OCI-LY7 (cell line): ENCODE measurements at regions not wholly inside any gene's neighbourhood (a gene's known extent, or its start where the extent isn't known, plus 50 kb on each side); places are given as distances from the start of the nearest gene placed in this dataset.
"Not testable (repeated sequence)": the region's sequence is repeated elsewhere in the genome, so short reads cannot be mapped to it uniquely, and the experiment has no call there.

Experiments used
- BruUV-seq: library from RNA; stranded (reverse); fragments of 400-500 nt; replicated peaks from 2 replicates; lab custom pipeline; 2021; lab: Mats Ljungman, UMichigan
- CTCF ChIA-PET: fragments of 300-600 bp; sonication (Branson Sonifier 250); formaldehyde crosslinking; loops from one replicate; lab custom pipeline; 2022; ENCODE audit warnings: antibody characterized with exemption; ENCODE audit not compliant: unreplicated experiment; lab: Charles Lee
- POLR2A ChIA-PET: fragments of 300-600 bp; sonication (Branson Sonifier 250); formaldehyde crosslinking; loops from one replicate; lab custom pipeline; 2022; ENCODE audit warnings: antibody characterized with exemption; lab: Charles Lee
- DNase-seq: peaks from one replicate; pipeline ENCODE4 v3.0.0-alpha.2; 2015; ENCODE audit warnings: low spot score
- H2AFZ ChIP-seq: fragments of 200-600 bp; sonication (generic), shearing (Covaris generic); 2 replicates; pipeline ENCODE4 v1.6.1; 2014; ENCODE audit warnings: mild to moderate bottlenecking, antibody characterized with exemption, low read length, moderate library complexity
- H3K27ac ChIP-seq: fragments of 200-600 bp; sonication (generic); 2 replicates; pipeline ENCODE4 v1.5.1; 2014; ENCODE audit warnings: mixed run types, low read depth, mild to moderate bottlenecking, moderate library complexity, low read length, inconsistent platforms; ENCODE audit not compliant: poor library complexity, severe bottlenecking
- H3K36me3 ChIP-seq: fragments of 200-600 bp; sonication (generic); 2 replicates; pipeline ENCODE4 v1.6.1; 2014; ENCODE audit warnings: mild to moderate bottlenecking, antibody characterized with exemption, low read length, moderate library complexity, mixed read lengths; ENCODE audit not compliant: insufficient read depth
- H3K4me1 ChIP-seq: fragments of 200-600 bp; sonication (generic); 2 replicates; pipeline ENCODE4 v1.5.1; 2014; ENCODE audit warnings: mild to moderate bottlenecking, low read length; ENCODE audit not compliant: insufficient read depth, poor library complexity, severe bottlenecking
- H3K4me2 ChIP-seq: fragments of 200-600 bp; sonication (generic); 2 replicates; pipeline ENCODE4 v1.6.1; 2014; ENCODE audit warnings: mild to moderate bottlenecking, low read length
- H3K4me3 ChIP-seq: fragments of 200-600 bp; sonication (generic); 2 replicates; pipeline ENCODE4 v1.5.1; 2014; ENCODE audit warnings: mild to moderate bottlenecking, low read depth, low read length; ENCODE audit not compliant: poor library complexity, severe bottlenecking
- H3K79me2 ChIP-seq: fragments of 200-600 bp; sonication (generic); 2 replicates; pipeline ENCODE4 v1.6.1; 2016; ENCODE audit warnings: low read depth, mild to moderate bottlenecking, low read length, moderate library complexity, mixed read lengths; ENCODE audit not compliant: insufficient read depth
- H3K9me2 ChIP-seq: fragments of 200-600 bp; sonication (generic); 2 replicates; pipeline ENCODE4 v1.6.1; 2016; ENCODE audit warnings: mild to moderate bottlenecking, low read length, mixed read lengths; ENCODE audit not compliant: insufficient read depth
- H3K9me3 ChIP-seq: fragments of 200-600 bp; sonication (generic); 2 replicates; pipeline ENCODE4 v1.6.1; 2014; ENCODE audit warnings: mild to moderate bottlenecking, mixed run types, low read length, mixed read lengths
- H4K20me1 ChIP-seq: fragments of 200-600 bp; sonication (generic); 2 replicates; pipeline ENCODE4 v1.6.1; 2014; ENCODE audit warnings: mild to moderate bottlenecking, antibody characterized with exemption, low read length, moderate library complexity, mixed read lengths; ENCODE audit not compliant: insufficient read depth
- EZH2phosphoT487 ChIP-seq: fragments of 200-600 bp; sonication (generic); IDR thresholded peaks from 2 replicates; pipeline ENCODE4 v1.6.1; 2018; ENCODE audit warnings: low read depth, borderline replicate concordance, mild to moderate bottlenecking, mixed run types, antibody characterized with exemption, low read length, moderate library complexity, mixed read lengths
- intact Hi-C: fragments of 100-400 bp; cut with micrococcal nuclease; formaldehyde crosslinking; loops from one replicate; pipeline ENCODE4 v1.10.0; 2022; ENCODE audit not compliant: unreplicated experiment
- TF ChIP-seq, protein P1 (sequence below): fragments of 200-600 bp; sonication (generic); conservative IDR thresholded peaks from 2 replicates; pipeline ENCODE4 v1.5.1; 2014; ENCODE audit warnings: mild to moderate bottlenecking, antibody characterized with exemption, low read length, moderate library complexity, mixed read lengths

DNA sequence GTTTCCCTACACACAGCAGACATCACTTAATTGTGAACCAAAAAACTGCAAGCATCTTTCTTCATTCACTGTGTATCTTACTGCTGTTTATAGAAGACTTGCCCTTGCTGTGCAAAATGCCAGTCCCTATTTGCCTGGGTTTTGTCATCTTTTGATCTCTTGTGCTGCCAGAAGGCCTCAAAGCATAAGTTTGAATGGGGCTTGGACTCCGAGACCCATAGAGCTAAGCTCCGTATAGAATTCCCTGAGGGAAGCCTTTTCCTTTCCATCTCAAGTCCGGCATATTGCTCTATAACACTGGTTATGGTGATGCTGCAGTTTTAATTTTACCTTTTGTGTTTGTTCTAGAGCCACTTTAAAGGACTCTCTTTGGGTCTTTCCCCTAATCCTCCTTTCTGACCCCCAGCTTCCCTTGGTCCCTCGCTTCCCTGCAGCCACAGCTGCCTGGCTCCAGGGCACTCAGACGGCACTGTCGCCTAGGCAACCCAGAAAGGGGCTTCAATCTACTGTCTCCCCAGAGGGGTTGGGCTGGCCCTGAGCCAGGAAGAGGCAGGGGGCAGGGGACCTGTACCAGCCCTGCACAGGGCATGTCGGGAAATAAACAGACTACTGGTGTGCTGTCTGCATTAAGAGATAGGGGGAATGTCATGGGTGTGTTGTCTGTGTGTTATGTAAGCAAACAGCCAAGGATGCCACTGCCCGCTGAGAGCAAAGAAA, 73.4 kb upstream of the MELK start:
- no TSS peak for BruUV-seq
- Histone ChIP-seq H3K9me3 (no peaks in the 10 kb centered on the region), H3K36me3 (no peaks in the 10 kb centered on the region), H4K20me1 (no peaks in the 10 kb centered on the region), H2AFZ (peak overlapping the region; percentile 92), H3K4me2 (peak overlapping the region; percentile 45), H3K79me2 (no peaks in the 10 kb centered on the region), H3K9me2 (no peaks in the 10 kb centered on the region), H3K4me3 (no peak overlapping the region), H3K27ac (no peak overlapping the region), H3K4me1 (peaks cover 28% of the 10 kb centered on the region)
- ChIA-PET POLR2A (interaction anchor here (0.5 kb wide), 1 partner anchor 233 kb away, joined by 3 read pairs; no protein-coding TSS in a partner anchor), CTCF (no interaction called here)
- no peak for TF ChIP-seq EZH2phosphoT487
- TF ChIP-seq, protein P1, sequence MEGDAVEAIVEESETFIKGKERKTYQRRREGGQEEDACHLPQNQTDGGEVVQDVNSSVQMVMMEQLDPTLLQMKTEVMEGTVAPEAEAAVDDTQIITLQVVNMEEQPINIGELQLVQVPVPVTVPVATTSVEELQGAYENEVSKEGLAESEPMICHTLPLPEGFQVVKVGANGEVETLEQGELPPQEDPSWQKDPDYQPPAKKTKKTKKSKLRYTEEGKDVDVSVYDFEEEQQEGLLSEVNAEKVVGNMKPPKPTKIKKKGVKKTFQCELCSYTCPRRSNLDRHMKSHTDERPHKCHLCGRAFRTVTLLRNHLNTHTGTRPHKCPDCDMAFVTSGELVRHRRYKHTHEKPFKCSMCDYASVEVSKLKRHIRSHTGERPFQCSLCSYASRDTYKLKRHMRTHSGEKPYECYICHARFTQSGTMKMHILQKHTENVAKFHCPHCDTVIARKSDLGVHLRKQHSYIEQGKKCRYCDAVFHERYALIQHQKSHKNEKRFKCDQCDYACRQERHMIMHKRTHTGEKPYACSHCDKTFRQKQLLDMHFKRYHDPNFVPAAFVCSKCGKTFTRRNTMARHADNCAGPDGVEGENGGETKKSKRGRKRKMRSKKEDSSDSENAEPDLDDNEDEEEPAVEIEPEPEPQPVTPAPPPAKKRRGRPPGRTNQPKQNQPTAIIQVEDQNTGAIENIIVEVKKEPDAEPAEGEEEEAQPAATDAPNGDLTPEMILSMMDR, result no peak
- intact Hi-C loops, result no loop called here
- DNase-seq, result peak; percentile 63

DNA sequence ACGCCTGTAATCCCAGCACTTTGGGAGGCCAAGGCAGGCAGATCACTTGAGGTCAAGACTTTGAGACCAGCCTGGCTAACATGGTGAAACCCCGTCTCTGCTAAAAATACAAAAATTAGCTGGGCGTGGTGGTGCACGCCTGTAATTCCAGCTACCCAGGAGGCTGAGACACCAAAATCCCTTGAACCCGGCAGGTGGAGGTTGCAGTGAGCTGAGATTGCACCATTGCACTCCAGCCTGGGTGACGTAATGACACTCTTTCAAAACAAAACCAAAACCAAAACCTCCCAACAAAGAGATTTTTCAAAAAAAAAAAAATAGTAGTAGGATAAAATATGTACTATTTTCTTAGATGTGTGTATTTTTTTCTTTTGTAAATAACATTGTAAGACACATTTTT, 79.1 kb upstream of the MELK start:
- H2AFZ ChIP-seq, DNase-seq, H3K79me2 ChIP-seq, BruUV-seq, H3K9me2 ChIP-seq, H4K20me1 ChIP-seq, POLR2A ChIA-PET, H3K36me3 ChIP-seq, H3K4me2 ChIP-seq, H3K4me3 ChIP-seq, H3K27ac ChIP-seq, H3K4me1 ChIP-seq, CTCF ChIA-PET, intact Hi-C loops, H3K9me3 ChIP-seq: not testable (repeated sequence)

DNA sequence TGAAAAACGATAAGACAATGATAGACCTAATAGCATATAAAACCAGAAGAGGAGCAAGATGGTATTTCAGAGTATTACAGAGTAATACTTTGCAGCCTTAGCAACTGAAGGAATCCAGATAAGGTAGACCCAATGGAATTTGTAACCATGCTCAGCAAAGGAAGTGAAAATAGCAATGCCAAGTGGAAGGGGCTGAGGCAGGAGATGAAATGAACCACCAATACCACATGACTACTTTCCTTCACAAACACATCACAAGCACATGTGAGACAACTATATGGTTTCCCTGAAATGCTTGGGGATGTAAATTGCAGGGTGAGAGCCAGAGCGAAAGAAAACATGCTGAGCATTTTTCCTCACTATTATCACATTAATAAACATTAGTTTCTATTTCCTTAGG, 79.8 kb upstream of the MELK start:
- H3K79me2 ChIP-seq, result no peaks in the 10 kb centered on the region
- H3K36me3 ChIP-seq, result no peaks in the 10 kb centered on the region
- no peak overlapping the region for H3K4me3 ChIP-seq
- intact Hi-C loops, result no loop called here
- H3K27ac ChIP-seq, result no peak overlapping the region
- H4K20me1 ChIP-seq, result no peaks in the 10 kb centered on the region
- H3K4me1 ChIP-seq, result peaks cover 15% of the 10 kb centered on the region
- ChIA-PET POLR2A (no interaction called here), CTCF (no interaction called here)
- no peaks in the 10 kb centered on the region for H3K9me3 ChIP-seq
- no peaks in the 10 kb centered on the region for H3K9me2 ChIP-seq
- no peak for TF ChIP-seq EZH2phosphoT487
- TF ChIP-seq, protein P1, result no peak
- no TSS peak for BruUV-seq
- DNase-seq, result no peak
- no peak overlapping the region for H3K4me2 ChIP-seq
- H2AFZ ChIP-seq, result no peak overlapping the region
